Loucy (cell line): ENCODE measurements at regions not wholly inside any gene's neighbourhood (a gene's known extent, or its start where the extent isn't known, plus 50 kb on each side); places are given as distances from the start of the nearest gene placed in this dataset.

Experiments
- H2AFZ ChIP-seq: fragments of 200-600 bp; sonication (generic); 2 replicates; pipeline ENCODE4 v1.6.0; 2016; ENCODE audit warnings: antibody characterized with exemption, mild to moderate bottlenecking, low read length, moderate library complexity
- H3F3A ChIP-seq: fragments of 200-600 bp; 2 replicates; pipeline ENCODE4 v1.6.0; 2016; ENCODE audit warnings: antibody characterized with exemption, low read depth, mild to moderate bottlenecking
- H3K27me3 ChIP-seq: fragments of 200-600 bp; sonication (generic); 2 replicates; pipeline ENCODE4 v1.6.1; 2014; ENCODE audit warnings: low read length, mild to moderate bottlenecking; ENCODE audit not compliant: insufficient read depth, poor library complexity, severe bottlenecking
- H3K36me3 ChIP-seq: fragments of 200-600 bp; sonication (generic); 2 replicates; pipeline ENCODE4 v1.6.1; 2016; ENCODE audit warnings: low read length; ENCODE audit not compliant: insufficient read depth
- H3K4me1 ChIP-seq: fragments of 200-600 bp; sonication (generic); 2 replicates; pipeline ENCODE4 v1.5.1; 2014; ENCODE audit warnings: low read length, mild to moderate bottlenecking; ENCODE audit not compliant: insufficient read depth, poor library complexity, severe bottlenecking
- H3K4me2 ChIP-seq: fragments of 200-600 bp; sonication (generic); 2 replicates; pipeline ENCODE4 v1.6.0; 2014; ENCODE audit warnings: antibody characterized with exemption, low read length, low read depth, mild to moderate bottlenecking; ENCODE audit not compliant: poor library complexity, severe bottlenecking
- H3K4me3 ChIP-seq: fragments of 200-600 bp; sonication (generic); 2 replicates; pipeline ENCODE4 v1.5.1; 2014; ENCODE audit warnings: low read length, mild to moderate bottlenecking, mixed read lengths; ENCODE audit not compliant: poor library complexity, severe bottlenecking
- H3K79me2 ChIP-seq: fragments of 200-600 bp; sonication (generic); 2 replicates; pipeline ENCODE4 v1.6.1; 2014; ENCODE audit warnings: low read length; ENCODE audit not compliant: insufficient read depth
- H3K9ac ChIP-seq: fragments of 200-600 bp; sonication (generic); 2 replicates; pipeline ENCODE4 v1.6.0; 2014; ENCODE audit warnings: mild to moderate bottlenecking, low read depth, low read length, moderate library complexity; ENCODE audit not compliant: poor library complexity, severe bottlenecking
- H3K9me2 ChIP-seq: fragments of 200-600 bp; sonication (generic); replicated peaks from 2 replicates; pipeline ENCODE4 v1.6.1; 2016; ENCODE audit warnings: low read depth, low read length, mixed read lengths
- H3K9me3 ChIP-seq: fragments of 200-600 bp; sonication (generic); 2 replicates; pipeline ENCODE4 v1.6.1; 2014; ENCODE audit warnings: mild to moderate bottlenecking, antibody characterized with exemption, low read length, low read depth; ENCODE audit not compliant: insufficient read depth
- H4K20me1 ChIP-seq: fragments of 200-600 bp; sonication (generic); 2 replicates; pipeline ENCODE4 v1.6.0; 2014; ENCODE audit warnings: antibody characterized with exemption, low read length, mild to moderate bottlenecking; ENCODE audit not compliant: insufficient read depth, poor library complexity, severe bottlenecking
- EZH2phosphoT487 ChIP-seq: fragments of 200-600 bp; IDR thresholded peaks from 2 replicates; pipeline ENCODE4 v1.6.1; 2018; ENCODE audit warnings: antibody characterized with exemption, mild to moderate bottlenecking, moderate library complexity, borderline replicate concordance
- TF ChIP-seq, protein P1 (sequence below): fragments of 200-600 bp; sonication (generic); conservative IDR thresholded peaks from 2 replicates; pipeline ENCODE4 v1.5.1; 2014; ENCODE audit warnings: mild to moderate bottlenecking, antibody characterized with exemption, low read length

DNA sequence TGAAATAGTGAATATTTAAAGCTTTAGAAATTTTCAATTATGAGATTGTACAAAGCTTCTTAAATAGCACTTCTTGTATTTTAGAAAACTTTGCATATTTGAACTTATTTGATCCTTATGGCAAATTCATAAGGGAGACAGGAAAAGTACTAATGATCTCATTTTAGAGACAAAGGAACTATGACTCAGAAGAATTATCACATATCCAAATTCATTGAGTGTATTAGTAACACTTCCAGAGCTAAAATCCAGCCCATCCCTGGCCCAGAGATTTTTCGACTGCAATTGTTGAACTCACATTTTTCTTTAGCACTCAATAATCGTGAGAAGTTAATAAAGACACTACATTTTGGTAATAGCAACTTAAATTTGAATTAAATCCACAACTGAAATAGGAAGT, 704.3 kb downstream of the EPM2A start:
- H3K36me3 ChIP-seq: no peaks in the 10 kb centered on the region
- no peak overlapping the region for H2AFZ ChIP-seq
- no peaks in the 10 kb centered on the region for H3F3A ChIP-seq
- no peaks in the 10 kb centered on the region for H4K20me1 ChIP-seq
- H3K9me3 ChIP-seq: no peaks in the 10 kb centered on the region
- H3K79me2 ChIP-seq: no peaks in the 10 kb centered on the region
- no peak overlapping the region for H3K4me3 ChIP-seq
- H3K4me2 ChIP-seq: no peak overlapping the region
- no peaks in the 10 kb centered on the region for H3K9me2 ChIP-seq
- no peaks in the 10 kb centered on the region for H3K4me1 ChIP-seq
- H3K9ac ChIP-seq: no peak overlapping the region
- H3K27me3 ChIP-seq: no peaks in the 10 kb centered on the region
- no peak for TF ChIP-seq EZH2phosphoT487
- TF ChIP-seq, protein P1, sequence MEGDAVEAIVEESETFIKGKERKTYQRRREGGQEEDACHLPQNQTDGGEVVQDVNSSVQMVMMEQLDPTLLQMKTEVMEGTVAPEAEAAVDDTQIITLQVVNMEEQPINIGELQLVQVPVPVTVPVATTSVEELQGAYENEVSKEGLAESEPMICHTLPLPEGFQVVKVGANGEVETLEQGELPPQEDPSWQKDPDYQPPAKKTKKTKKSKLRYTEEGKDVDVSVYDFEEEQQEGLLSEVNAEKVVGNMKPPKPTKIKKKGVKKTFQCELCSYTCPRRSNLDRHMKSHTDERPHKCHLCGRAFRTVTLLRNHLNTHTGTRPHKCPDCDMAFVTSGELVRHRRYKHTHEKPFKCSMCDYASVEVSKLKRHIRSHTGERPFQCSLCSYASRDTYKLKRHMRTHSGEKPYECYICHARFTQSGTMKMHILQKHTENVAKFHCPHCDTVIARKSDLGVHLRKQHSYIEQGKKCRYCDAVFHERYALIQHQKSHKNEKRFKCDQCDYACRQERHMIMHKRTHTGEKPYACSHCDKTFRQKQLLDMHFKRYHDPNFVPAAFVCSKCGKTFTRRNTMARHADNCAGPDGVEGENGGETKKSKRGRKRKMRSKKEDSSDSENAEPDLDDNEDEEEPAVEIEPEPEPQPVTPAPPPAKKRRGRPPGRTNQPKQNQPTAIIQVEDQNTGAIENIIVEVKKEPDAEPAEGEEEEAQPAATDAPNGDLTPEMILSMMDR: no peak

DNA sequence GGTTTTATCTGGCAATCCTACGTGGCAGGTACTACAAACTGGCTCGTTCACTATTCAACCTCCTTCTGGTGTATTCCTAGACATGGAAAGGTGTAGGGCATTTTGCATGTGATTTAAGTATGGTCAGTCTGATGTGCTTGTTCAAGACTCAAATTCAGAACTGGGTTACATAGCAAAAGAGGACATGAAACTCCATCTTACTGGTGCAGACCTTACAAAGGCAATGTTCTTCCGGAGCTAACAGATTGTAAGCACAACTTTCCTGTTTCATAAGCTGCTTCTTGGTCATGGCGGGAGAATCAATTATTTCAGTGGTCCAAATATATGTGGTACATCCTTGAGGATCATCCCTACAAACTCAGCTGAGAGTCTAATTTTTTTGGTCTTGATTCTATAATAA, 703.4 kb downstream of the EPM2A start:
- no peak for TF ChIP-seq EZH2phosphoT487
- TF ChIP-seq, protein P1: no peak

DNA sequence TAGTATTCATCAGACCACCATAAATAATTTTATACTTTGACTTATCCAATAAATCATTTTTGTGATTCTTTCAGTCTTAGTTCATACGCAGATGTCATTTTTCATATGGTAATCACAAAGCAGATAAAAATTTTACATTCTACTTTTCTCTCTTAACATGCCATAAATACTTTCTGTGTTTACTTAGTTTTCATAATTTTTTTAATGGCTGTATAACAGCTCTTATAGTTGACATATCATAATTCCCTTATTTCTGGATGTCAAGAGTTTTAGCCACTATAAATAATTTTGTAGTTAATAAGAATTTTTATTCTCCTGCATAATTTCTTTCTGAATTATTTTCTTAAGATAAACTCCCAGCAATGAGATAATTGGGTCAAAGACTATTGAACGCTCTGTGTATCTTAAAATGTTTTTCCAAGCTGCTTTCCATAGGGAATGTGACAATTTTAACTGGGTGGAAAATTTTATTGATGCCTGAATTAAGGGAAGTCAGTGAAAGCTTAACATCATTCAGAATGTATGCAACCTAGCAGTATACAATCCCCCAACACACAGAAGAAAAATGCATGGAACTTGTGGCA, 702.7 kb downstream of the EPM2A start:
- H3K27me3 ChIP-seq: no peaks in the 10 kb centered on the region
- TF ChIP-seq EZH2phosphoT487: no peak
- TF ChIP-seq, protein P1: no peak
- H3K36me3 ChIP-seq: no peaks in the 10 kb centered on the region
- H3K4me2 ChIP-seq: no peak overlapping the region
- H3F3A ChIP-seq: no peaks in the 10 kb centered on the region
- no peaks in the 10 kb centered on the region for H3K4me1 ChIP-seq
- H3K9me3 ChIP-seq: no peaks in the 10 kb centered on the region
- no peak overlapping the region for H2AFZ ChIP-seq
- H3K9ac ChIP-seq: no peak overlapping the region
- H4K20me1 ChIP-seq: no peaks in the 10 kb centered on the region
- H3K9me2 ChIP-seq: no peaks in the 10 kb centered on the region
- H3K79me2 ChIP-seq: no peaks in the 10 kb centered on the region
- H3K4me3 ChIP-seq: no peak overlapping the region

More for the DNA sequence above, 703.4 kb downstream of the EPM2A start:
- H4K20me1 ChIP-seq: no peaks in the 10 kb centered on the region
- no peaks in the 10 kb centered on the region for H3F3A ChIP-seq
- no peak overlapping the region for H3K4me2 ChIP-seq
- H3K79me2 ChIP-seq: no peaks in the 10 kb centered on the region
- no peak overlapping the region for H3K9ac ChIP-seq
- H3K9me3 ChIP-seq: no peaks in the 10 kb centered on the region
- H3K36me3 ChIP-seq: no peaks in the 10 kb centered on the region
- H2AFZ ChIP-seq: no peak overlapping the region
- no peaks in the 10 kb centered on the region for H3K4me1 ChIP-seq
- H3K4me3 ChIP-seq: no peak overlapping the region
- no peaks in the 10 kb centered on the region for H3K27me3 ChIP-seq
- H3K9me2 ChIP-seq: no peaks in the 10 kb centered on the region
